CD4-positive, alpha-beta memory T cell (primary cell): ENCODE measurements at regions not wholly inside any gene's neighbourhood (a gene's known extent, or its start where the extent isn't known, plus 50 kb on each side); places are given as distances from the start of the nearest gene placed in this dataset.

Experiments
- CTCF ChIA-PET: fragments of 350-600 bp; sonication (Branson Sonifier 250); formaldehyde crosslinking; loops from one replicate; lab custom pipeline; 2021; ENCODE audit warnings: inconsistent platforms; ENCODE audit not compliant: partially characterized antibody; lab: Charles Lee
- POLR2A ChIA-PET: fragments of 350-600 bp; sonication (Branson Sonifier 250); formaldehyde crosslinking; loops from one replicate; lab custom pipeline; 2021; ENCODE audit not compliant: partially characterized antibody; lab: Charles Lee
- DNase-seq, 5 donors: peaks; one replicate each; pipeline versions ENCODE4 v3.0.0 to v3.0.0-alpha.2; 2020 to 2022; ENCODE audit warnings: mixed read lengths in 1 of 5
- H3K27ac ChIP-seq: one replicate; pipeline ENCODE4 v1.7.0; 2013; ENCODE audit warnings: low read depth, low read length
- H3K27me3 ChIP-seq: 2 replicates; pipeline ENCODE4 v1.7.0; 2013; ENCODE audit warnings: mild to moderate bottlenecking, low read length, moderate library complexity; ENCODE audit not compliant: insufficient read depth
- H3K36me3 ChIP-seq: 2 replicates; pipeline ENCODE4 v1.7.0; 2013; ENCODE audit warnings: mild to moderate bottlenecking, low read length, moderate library complexity; ENCODE audit not compliant: insufficient read depth
- H3K4me1 ChIP-seq: 2 replicates; pipeline ENCODE4 v1.7.0; 2013; ENCODE audit warnings: mild to moderate bottlenecking, low read length, moderate library complexity; ENCODE audit not compliant: insufficient read depth
- H3K4me3 ChIP-seq, 2 donors: one replicate each; pipeline ENCODE4 v1.7.0; 2013; ENCODE audit warnings: low read length in 2 of 2, mild to moderate bottlenecking in 1 of 2
- H3K9me3 ChIP-seq, 2 donors: one replicate each; pipeline ENCODE4 v1.7.0; 2013; ENCODE audit warnings: low read length in 2 of 2, control low read depth in 1 of 2; ENCODE audit not compliant: control insufficient read depth in 1 of 2
- H3K27ac Mint-ChIP-seq, 7 donors: one replicate each; pipeline ENCODE4 v1.8.0; 2020 to 2021; ENCODE audit warnings: mixed read lengths in 7 of 7, mild to moderate bottlenecking in 6 of 7, inconsistent platforms in 3 of 7, moderate library complexity in 3 of 7
- H3K27me3 Mint-ChIP-seq, 2 donors: one replicate each; pipeline ENCODE4 v1.8.0; 2020 to 2021; ENCODE audit warnings: mixed read lengths in 2 of 2
- H3K36me3 Mint-ChIP-seq, 2 donors: one replicate each; pipeline ENCODE4 v1.8.0; 2020 to 2021; ENCODE audit warnings: mixed read lengths in 2 of 2, inconsistent platforms in 1 of 2, mild to moderate bottlenecking in 1 of 2
- H3K4me1 Mint-ChIP-seq, 4 donors: one replicate each; pipeline ENCODE4 v1.8.0; 2020 to 2021; ENCODE audit warnings: mixed read lengths in 4 of 4, mild to moderate bottlenecking in 1 of 4
- H3K4me3 Mint-ChIP-seq, 8 donors: one replicate each; pipeline ENCODE4 v1.8.0; 2020 to 2021; ENCODE audit warnings: mixed read lengths in 8 of 8, mild to moderate bottlenecking in 7 of 8, moderate library complexity in 6 of 8, inconsistent platforms in 3 of 8
- H3K9me3 Mint-ChIP-seq, 8 donors: one replicate each; pipeline ENCODE4 v1.8.0; 2020 to 2021; ENCODE audit warnings: mixed read lengths in 8 of 8, mild to moderate bottlenecking in 5 of 8, inconsistent platforms in 3 of 8, moderate library complexity in 1 of 8
- intact Hi-C: fragments of 100-400 bp; cut with micrococcal nuclease; formaldehyde crosslinking; loops from one replicate; pipeline ENCODE4 v1.15.1; 2023

GRCh38 chr13:90355162-90355751 is 992.2 kb upstream of the MIR17HG start:
- CTCF ChIA-PET, result no interaction called here
- no peaks in the 10 kb centered on the region for H3K4me1 Mint-ChIP-seq
- POLR2A ChIA-PET, result no interaction called here
- Histone ChIP-seq H3K4me1 (no peaks in the 10 kb centered on the region), H3K27ac (no peak overlapping the region), H3K27me3 (no peaks in the 10 kb centered on the region), H3K36me3 (no peaks in the 10 kb centered on the region), H3K4me3 (no peak overlapping the region), H3K9me3 (no peaks in the 10 kb centered on the region)
- no peak overlapping the region for H3K4me3 Mint-ChIP-seq
- no peak for DNase-seq
- intact Hi-C loops, result no loop called here
- peaks cover 0 to 13% (median 6%) of the 10 kb centered on the region in 8 donors for H3K9me3 Mint-ChIP-seq
- H3K27me3 Mint-ChIP-seq, result no peaks in the 10 kb centered on the region
- H3K27ac Mint-ChIP-seq, result no peak overlapping the region
- H3K36me3 Mint-ChIP-seq, result no peaks in the 10 kb centered on the region

DNA sequence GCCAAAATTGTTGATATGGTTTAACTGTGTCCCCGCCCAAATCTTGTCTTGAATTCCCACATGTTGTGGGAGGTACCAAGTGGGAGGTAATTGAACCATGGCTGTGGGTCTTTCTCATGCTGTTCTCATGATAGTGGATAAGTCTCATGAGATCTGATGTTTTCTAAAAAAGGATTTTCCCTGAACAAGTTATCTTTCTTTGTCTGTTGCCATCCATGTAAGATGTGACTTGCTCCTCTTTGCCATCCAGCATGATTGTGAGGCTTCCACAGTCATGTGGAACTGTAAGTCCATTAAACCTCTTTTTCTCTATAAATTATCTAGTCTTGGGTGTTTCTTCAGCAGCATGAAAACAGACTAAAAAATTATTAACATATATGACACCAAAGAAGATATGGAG is 986.7 kb upstream of the MIR17HG start:
- no peaks in the 10 kb centered on the region for H3K4me1 Mint-ChIP-seq
- no peak overlapping the region for H3K4me3 Mint-ChIP-seq
- peaks cover 0 to 9% (median 2%) of the 10 kb centered on the region in 8 donors for H3K9me3 Mint-ChIP-seq
- no peaks in the 10 kb centered on the region for H3K9me3 ChIP-seq
- no peaks in the 10 kb centered on the region for H3K4me1 ChIP-seq
- DNase-seq, result no peak
- ChIA-PET CTCF (no interaction called here), POLR2A (no interaction called here)
- no peak overlapping the region for H3K27ac ChIP-seq
- no peaks in the 10 kb centered on the region for H3K36me3 Mint-ChIP-seq
- no peaks in the 10 kb centered on the region for H3K27me3 ChIP-seq
- H3K36me3 ChIP-seq, result no peaks in the 10 kb centered on the region
- H3K27me3 Mint-ChIP-seq, result no peaks in the 10 kb centered on the region
- intact Hi-C loops, result no loop called here
- H3K27ac Mint-ChIP-seq, result no peak overlapping the region
- H3K4me3 ChIP-seq, result no peak overlapping the region

GRCh38 chr13:90362707-90363106 is 984.8 kb upstream of the MIR17HG start:
- Mint-ChIP-seq H3K27me3 (no peaks in the 10 kb centered on the region), H3K9me3 (peaks cover 1 to 11% (median 3%) of the 10 kb centered on the region in 8 donors), H3K27ac (no peak overlapping the region), H3K4me3 (no peak overlapping the region), H3K36me3 (no peaks in the 10 kb centered on the region), H3K4me1 (no peaks in the 10 kb centered on the region)
- POLR2A ChIA-PET, result no interaction called here
- H3K36me3 ChIP-seq, result no peaks in the 10 kb centered on the region
- H3K27me3 ChIP-seq, result no peaks in the 10 kb centered on the region
- intact Hi-C loops, result no loop called here
- CTCF ChIA-PET, result no interaction called here
- no peak for DNase-seq
- H3K4me3 ChIP-seq, result no peak overlapping the region
- no peaks in the 10 kb centered on the region for H3K9me3 ChIP-seq
- no peaks in the 10 kb centered on the region for H3K4me1 ChIP-seq
- H3K27ac ChIP-seq, result no peak overlapping the region

GRCh38 chr13:90365130-90365529 is 982.4 kb upstream of the MIR17HG start:
- Mint-ChIP-seq H3K27me3 (no peaks in the 10 kb centered on the region), H3K36me3 (no peaks in the 10 kb centered on the region), H3K4me1 (no peaks in the 10 kb centered on the region), H3K9me3 (peaks cover 0 to 9% (median 5%) of the 10 kb centered on the region in 8 donors), H3K27ac (no peak overlapping the region), H3K4me3 (no peak overlapping the region)
- intact Hi-C loops, result no loop called here
- no peaks in the 10 kb centered on the region for H3K36me3 ChIP-seq
- H3K27ac ChIP-seq, result no peak overlapping the region
- ChIA-PET CTCF (no interaction called here), POLR2A (no interaction called here)
- no peak for DNase-seq
- H3K4me1 ChIP-seq, result no peaks in the 10 kb centered on the region
- no peak overlapping the region for H3K4me3 ChIP-seq
- no peaks in the 10 kb centered on the region for H3K27me3 ChIP-seq
- H3K9me3 ChIP-seq, result no peaks in the 10 kb centered on the region

- H3K27me3 Mint-ChIP-seq, result no peaks in the 10 kb centered on the region
- H3K9me3 Mint-ChIP-seq, result peaks cover 0 to 16% (median 4%) of the 10 kb centered on the region in 8 donors
- no peak overlapping the region for H3K27ac Mint-ChIP-seq
These were observed 973.3 kb upstream of the MIR17HG start for GRCh38 chr13:90374168-90374567.

DNA sequence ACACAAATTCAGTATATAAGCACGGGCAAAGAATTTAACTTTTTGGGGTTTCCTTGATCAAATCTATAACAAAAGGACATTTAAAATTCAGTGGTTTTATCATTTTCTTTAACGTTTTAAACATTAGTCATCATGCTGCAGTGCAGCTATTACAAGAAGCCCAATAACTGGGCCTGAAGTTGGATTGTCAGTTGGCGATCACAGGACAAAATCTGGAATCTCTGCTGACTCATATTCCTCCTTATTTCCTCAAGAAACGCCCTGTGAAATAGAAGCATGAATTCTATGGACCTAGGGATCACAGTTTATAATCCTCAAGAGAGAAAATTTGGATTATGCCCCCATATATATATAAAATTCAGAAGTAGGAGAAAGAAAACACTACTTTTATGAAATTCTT is 971.6 kb upstream of the MIR17HG start:
- Histone ChIP-seq H3K36me3 (no peaks in the 10 kb centered on the region), H3K4me1 (no peaks in the 10 kb centered on the region), H3K27me3 (no peaks in the 10 kb centered on the region), H3K27ac (no peak overlapping the region), H3K9me3 (no peaks in the 10 kb centered on the region), H3K4me3 (no peak overlapping the region)
- Mint-ChIP-seq H3K4me1 (no peaks in the 10 kb centered on the region), H3K27ac (no peak overlapping the region), H3K4me3 (no peak overlapping the region), H3K36me3 (no peaks in the 10 kb centered on the region), H3K9me3 (peaks cover 0 to 15% (median 2%) of the 10 kb centered on the region in 8 donors), H3K27me3 (no peaks in the 10 kb centered on the region)
- ChIA-PET CTCF (no interaction called here), POLR2A (no interaction called here)
- intact Hi-C loops, result no loop called here
- no peak for DNase-seq

More at GRCh38 chr13:90374168-90374567, 973.3 kb upstream of the MIR17HG start:
- Mint-ChIP-seq H3K36me3 (no peaks in the 10 kb centered on the region), H3K4me1 (no peaks in the 10 kb centered on the region), H3K4me3 (no peak overlapping the region)
- CTCF ChIA-PET, result no interaction called here
- intact Hi-C loops, result no loop called here
- no peaks in the 10 kb centered on the region for H3K4me1 ChIP-seq
- no peak for DNase-seq
- no peak overlapping the region for H3K4me3 ChIP-seq
- no peaks in the 10 kb centered on the region for H3K36me3 ChIP-seq
- no peaks in the 10 kb centered on the region for H3K9me3 ChIP-seq
- POLR2A ChIA-PET, result no interaction called here
- no peaks in the 10 kb centered on the region for H3K27me3 ChIP-seq
- no peak overlapping the region for H3K27ac ChIP-seq

GRCh38 chr13:90382425-90382824 is 965.1 kb upstream of the MIR17HG start:
- Histone ChIP-seq H3K4me1 (no peaks in the 10 kb centered on the region), H3K4me3 (no peak overlapping the region), H3K9me3 (no peaks in the 10 kb centered on the region), H3K36me3 (no peaks in the 10 kb centered on the region), H3K27ac (no peak overlapping the region), H3K27me3 (no peaks in the 10 kb centered on the region)
- no peaks in the 10 kb centered on the region for H3K36me3 Mint-ChIP-seq
- ChIA-PET POLR2A (no interaction called here), CTCF (no interaction called here)
- no peak for DNase-seq
- no peaks in the 10 kb centered on the region for H3K27me3 Mint-ChIP-seq
- no peaks in the 10 kb centered on the region for H3K4me1 Mint-ChIP-seq
- intact Hi-C loops, result no loop called here
- H3K9me3 Mint-ChIP-seq, result peaks cover 2 to 12% (median 8%) of the 10 kb centered on the region in 8 donors
- no peak overlapping the region for H3K27ac Mint-ChIP-seq
- H3K4me3 Mint-ChIP-seq, result no peak overlapping the region
